HG02759 (cell line): ENCODE measurements at regions not wholly inside any gene's neighbourhood (a gene's known extent, or its start where the extent isn't known, plus 50 kb on each side); places are given as distances from the start of the nearest gene placed in this dataset.

Experiments
- ATAC-seq: cut with Tn5 transposase; IDR thresholded peaks from one replicate; pipeline ENCODE4 v1.9.1; 2021; ENCODE audit warnings: mild to moderate bottlenecking, moderate library complexity; ENCODE audit not compliant: unreplicated experiment

- ATAC-seq = no peak
Observed at GRCh38 chr2:101558740-101559525, 84.0 kb upstream of the RFX8 start.

DNA sequence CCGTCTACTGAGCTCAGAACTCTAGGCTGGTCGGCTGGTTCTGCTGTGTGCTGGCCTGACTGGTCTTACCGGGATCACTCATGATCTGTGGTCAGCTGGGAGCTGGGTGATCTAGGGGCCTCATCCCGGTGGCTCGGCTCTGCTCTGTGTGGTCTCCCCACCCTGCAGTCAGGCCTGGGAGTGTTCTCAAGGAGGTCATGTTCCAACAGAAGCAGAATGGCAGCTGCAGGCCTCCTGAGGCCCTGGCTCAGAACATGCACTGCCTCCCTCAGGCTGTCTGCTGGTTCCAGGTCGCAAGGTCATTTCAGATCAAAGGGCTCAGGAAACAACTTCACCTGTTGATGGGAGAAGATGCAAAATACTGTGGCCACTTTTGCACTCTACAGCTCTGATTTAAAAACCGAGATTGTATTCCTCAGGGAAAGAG lies 81.1 kb upstream of the RFX8 start:
- no peak for ATAC-seq

GRCh38 chr2:101551336-101551888 lies 76.5 kb upstream of the RFX8 start:
- ATAC-seq = no peak

GRCh38 chr2:101550555-101550954 lies 75.6 kb upstream of the RFX8 start:
- no peak for ATAC-seq

DNA sequence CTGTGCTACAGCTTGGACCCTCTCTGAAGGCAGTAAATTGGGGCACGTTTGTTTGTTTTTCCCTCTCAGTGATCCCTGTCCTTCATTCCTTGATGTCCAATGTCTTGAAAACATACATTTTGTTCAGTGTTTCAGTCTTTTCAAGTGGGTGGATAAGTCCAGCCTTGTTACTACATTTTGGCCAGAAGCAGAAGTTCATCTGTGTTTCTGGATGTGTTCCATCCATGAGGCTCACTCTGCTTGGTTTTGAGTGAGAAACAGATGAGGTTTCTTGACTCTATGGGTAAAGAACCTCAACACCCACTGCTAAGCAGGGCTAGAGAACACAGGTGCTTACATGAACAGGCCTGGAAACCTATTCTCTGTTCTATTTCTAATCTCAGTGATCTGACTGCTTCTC lies 74.5 kb upstream of the RFX8 start:
- no peak for ATAC-seq

GRCh38 chr2:101546376-101547058 lies 71.6 kb upstream of the RFX8 start:
- no peak for ATAC-seq

DNA sequence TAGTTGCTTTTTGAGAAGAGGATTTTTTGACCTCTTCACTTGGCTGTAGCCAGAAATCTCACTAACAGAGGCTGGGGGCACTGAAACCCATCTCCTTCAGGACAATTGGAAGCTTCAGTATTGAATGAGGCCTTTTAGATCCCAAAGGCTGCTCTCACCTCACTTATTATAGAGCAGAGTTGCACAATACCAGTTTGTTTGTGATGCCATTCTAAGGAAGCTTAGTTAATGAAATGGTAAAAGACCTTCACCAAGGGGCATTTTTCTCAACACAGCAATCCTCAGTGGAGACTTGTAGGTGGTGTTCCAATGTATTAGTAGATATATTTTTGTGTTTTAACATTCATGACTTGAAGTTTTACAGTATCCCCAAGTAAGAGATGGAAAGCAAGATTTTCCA lies 71.0 kb upstream of the RFX8 start:
- no peak for ATAC-seq

DNA sequence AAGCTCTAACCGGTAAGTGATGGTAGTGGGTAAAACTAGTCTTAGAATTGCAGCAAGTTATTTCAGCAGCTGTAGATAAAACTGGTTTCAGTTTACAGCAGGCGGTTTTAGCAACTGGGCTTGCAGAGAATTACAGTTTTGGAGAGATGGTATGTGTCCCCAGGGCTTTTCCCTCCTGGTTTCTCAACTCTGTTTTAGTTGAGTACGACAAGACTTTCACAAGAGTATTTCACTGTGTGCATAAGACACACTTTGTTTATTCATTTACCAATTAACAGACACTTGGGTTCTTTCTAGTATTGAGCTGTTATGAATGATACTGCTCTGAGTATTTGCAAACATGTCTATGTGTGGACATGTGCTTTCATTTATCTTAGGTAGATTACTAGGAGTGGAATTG lies 65.6 kb upstream of the RFX8 start:
- no peak for ATAC-seq

DNA sequence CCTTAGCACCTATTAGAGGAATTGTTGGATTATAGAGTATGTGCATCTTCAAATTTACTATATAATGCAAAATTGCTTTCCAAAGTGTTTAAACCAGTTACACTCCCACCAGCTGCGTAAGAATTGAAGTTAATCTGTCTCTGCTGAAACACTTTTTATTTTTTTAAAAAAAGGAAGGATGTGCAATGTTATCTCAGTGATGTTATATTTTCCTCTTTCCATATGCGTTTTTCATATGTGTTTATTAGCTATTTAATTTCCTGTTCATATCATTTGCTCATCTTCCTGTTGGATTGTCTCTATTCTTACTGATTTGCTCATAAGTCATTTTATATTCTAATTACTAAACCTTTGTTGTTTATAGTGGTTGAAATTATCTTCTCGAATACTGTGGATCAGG lies 63.2 kb upstream of the RFX8 start:
- no peak for ATAC-seq

DNA sequence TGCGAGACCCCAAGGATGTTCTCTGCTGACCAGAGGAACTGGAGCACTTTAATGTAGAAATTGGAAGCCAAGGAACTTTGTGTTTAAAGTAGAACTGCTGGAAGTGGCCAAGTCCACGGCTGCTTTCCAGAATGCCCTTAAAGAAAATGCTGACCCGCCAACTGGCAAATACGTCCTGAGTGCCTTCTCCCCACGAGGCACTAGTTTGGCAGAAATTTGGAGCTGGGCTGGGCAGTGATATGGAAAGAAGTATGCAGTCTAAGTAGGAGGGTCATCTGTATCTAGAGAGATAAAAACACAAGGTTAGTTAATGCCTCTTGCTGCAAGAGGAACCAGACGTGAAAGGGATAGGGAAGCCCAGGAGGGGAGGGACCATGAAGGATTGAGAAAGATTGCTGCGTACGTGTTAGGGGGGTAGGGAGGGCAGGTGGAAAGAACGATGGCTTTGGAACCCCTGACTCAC lies 59.3 kb upstream of the RFX8 start:
- ATAC-seq = no peak

DNA sequence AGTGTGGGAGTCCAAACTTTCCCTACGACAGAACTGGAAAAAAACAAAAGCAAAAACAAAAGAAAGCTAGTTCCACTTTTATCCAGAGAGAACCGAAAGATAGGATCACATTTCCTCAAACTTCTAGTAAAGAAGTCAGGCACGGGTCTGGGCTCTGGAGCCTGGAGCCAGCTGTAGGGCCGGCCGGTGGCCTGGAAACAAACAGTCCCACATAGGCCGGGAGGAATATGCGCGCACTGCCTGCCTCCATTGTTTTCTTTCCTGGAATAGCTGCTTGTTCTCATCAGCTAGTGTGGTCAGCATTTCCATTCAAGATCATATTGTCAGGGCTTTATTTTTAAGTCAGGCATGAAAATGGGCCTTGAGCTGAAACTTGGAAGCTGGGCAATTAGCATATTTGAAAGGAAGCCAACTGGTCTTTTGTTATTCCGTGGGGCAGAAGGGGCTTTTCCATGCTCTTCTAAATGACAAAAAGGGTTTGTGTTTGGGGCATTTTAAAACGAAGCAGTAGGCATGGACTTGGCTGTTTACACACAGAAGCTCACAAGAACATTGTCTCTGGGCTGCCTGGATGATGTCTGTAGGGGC lies 58.7 kb upstream of the RFX8 start:
- ATAC-seq = no peak

- ATAC-seq = no peak
Observed at GRCh38 chr2:101528501-101528900, 53.6 kb upstream of the RFX8 start.

GRCh38 chr2:101524806-101525430 lies 50.0 kb upstream of the RFX8 start:
- no peak for ATAC-seq
